Ovary (tissue), 7 donors: ENCODE measurements at regions not wholly inside any gene's neighbourhood (a gene's known extent, or its start where the extent isn't known, plus 50 kb on each side); places are given as distances from the start of the nearest gene placed in this dataset.

Experiments
- DNase-seq, 5 donors: peaks; one replicate each; pipeline ENCODE4 v3.0.0-alpha.2; 2019 to 2020
- H3K27ac ChIP-seq, 2 donors: fragments of 200-600 bp; one replicate each; pipeline versions ENCODE4 v1.5.1 to v1.8.0; 2019 to 2022
- H3K27me3 ChIP-seq: fragments of 200-600 bp; one replicate; pipeline ENCODE4 v1.8.0; 2022
- H3K36me3 ChIP-seq: fragments of 200-600 bp; sonication (generic); one replicate; pipeline ENCODE4 v1.5.1; 2019
- H3K4me1 ChIP-seq: one replicate; pipeline ENCODE4 v1.8.1; 2013; ENCODE audit warnings: mild to moderate bottlenecking, moderate library complexity; ENCODE audit not compliant: insufficient read depth
- H3K4me3 ChIP-seq: fragments of 200-600 bp; sonication (generic); one replicate; pipeline ENCODE4 v1.5.1; 2017
- H3K9me3 ChIP-seq, 2 donors: fragments of 200-600 bp in 1 of 2; sonication (generic) in 1 of 2; one replicate each; pipeline versions ENCODE4 v1.5.1 to v1.8.1; 2013 to 2019; ENCODE audit warnings: mild to moderate bottlenecking in 1 of 2, moderate library complexity in 1 of 2
- EP300 ChIP-seq: sonication (generic); formaldehyde crosslinking; IDR thresholded peaks from one replicate; pipeline ENCODE4 v1.6.1; 2017; ENCODE audit warnings: antibody characterized with exemption
- POLR2A ChIP-seq: fragments of 450-650 bp; IDR thresholded peaks from one replicate; pipeline ENCODE4 v1.6.1; 2017; ENCODE audit warnings: antibody characterized with exemption, mild to moderate bottlenecking, moderate library complexity
- WGBS, 3 donors: extraction: QIAGEN DNeasy Blood & Tissue Kit in 1 of 3; methylation state at CpG; one replicate each; pipeline versions ENCODE4 v1.1.5 to v1.1.7; 2013 to 2017; 5-methylcytosine and 5-hydroxymethylcytosine counted together
- intact Hi-C, 4 donors: fragments of 100-400 bp; cut with DNase I; formaldehyde crosslinking; loops; one replicate each; pipeline versions ENCODE4 v1.11.0 to v1.15.1; 2022 to 2023
- TF ChIP-seq, protein P1 (sequence below), 3 donors: fragments of 450-650 bp in 2 of 3; fragments of 200-600 bp in 1 of 3; IDR thresholded peaks; one replicate each; pipeline versions ENCODE4 v1.5.1 to v1.8.0; 2016 to 2022; ENCODE audit warnings: antibody characterized with exemption in 3 of 3, mild to moderate bottlenecking in 1 of 3
- donor health status: DM: no; HTN: no; CAD: no; lungs with moderate emphysema.
- donor health status: DM: no; HTN: no; CAD: no.
- donor health status: Bipolar disorder and iron deficiency.
- donor health status: DM: no; HTN: no; CAD: no.
- donor health status: DM: yes; HTN: yes; CAD: no.

DNA sequence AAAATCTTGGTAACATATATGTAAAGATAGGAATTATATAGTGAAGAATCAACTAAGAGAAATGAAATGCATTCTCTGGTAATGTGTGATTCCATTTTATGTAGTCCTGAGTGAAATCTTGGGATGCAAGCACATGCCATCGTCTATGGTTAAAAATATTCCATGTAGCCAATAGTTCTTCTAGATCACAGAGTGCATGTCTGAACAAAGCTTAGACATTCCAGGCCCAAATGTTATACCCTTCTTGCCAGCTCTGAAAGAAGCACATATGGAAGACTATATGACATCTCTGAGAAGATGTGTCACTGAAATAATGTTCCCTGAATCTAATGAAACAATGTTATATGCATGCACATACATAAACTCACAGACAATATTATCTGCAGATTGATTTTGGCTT is 92.3 kb upstream of the TFPI start:
- TF ChIP-seq, protein P1, sequence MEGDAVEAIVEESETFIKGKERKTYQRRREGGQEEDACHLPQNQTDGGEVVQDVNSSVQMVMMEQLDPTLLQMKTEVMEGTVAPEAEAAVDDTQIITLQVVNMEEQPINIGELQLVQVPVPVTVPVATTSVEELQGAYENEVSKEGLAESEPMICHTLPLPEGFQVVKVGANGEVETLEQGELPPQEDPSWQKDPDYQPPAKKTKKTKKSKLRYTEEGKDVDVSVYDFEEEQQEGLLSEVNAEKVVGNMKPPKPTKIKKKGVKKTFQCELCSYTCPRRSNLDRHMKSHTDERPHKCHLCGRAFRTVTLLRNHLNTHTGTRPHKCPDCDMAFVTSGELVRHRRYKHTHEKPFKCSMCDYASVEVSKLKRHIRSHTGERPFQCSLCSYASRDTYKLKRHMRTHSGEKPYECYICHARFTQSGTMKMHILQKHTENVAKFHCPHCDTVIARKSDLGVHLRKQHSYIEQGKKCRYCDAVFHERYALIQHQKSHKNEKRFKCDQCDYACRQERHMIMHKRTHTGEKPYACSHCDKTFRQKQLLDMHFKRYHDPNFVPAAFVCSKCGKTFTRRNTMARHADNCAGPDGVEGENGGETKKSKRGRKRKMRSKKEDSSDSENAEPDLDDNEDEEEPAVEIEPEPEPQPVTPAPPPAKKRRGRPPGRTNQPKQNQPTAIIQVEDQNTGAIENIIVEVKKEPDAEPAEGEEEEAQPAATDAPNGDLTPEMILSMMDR (IDR thresholded peaks at IDR 0.05): no peak
- TF ChIP-seq EP300 (no peak), POLR2A (no peak)
- 82 to 87% (median 83%) methylated on average over 1 of the region's 1 CpG for WGBS, 3 donors
- Histone ChIP-seq H3K27ac (no peak overlapping the region), H3K9me3 (no peaks in the 10 kb centered on the region), H3K4me3 (no peak overlapping the region), H3K36me3 (no peaks in the 10 kb centered on the region), H3K4me1 (no peaks in the 10 kb centered on the region), H3K27me3 (no peaks in the 10 kb centered on the region)
- DNase-seq: no peak
- intact Hi-C loops: no loop called here

DNA sequence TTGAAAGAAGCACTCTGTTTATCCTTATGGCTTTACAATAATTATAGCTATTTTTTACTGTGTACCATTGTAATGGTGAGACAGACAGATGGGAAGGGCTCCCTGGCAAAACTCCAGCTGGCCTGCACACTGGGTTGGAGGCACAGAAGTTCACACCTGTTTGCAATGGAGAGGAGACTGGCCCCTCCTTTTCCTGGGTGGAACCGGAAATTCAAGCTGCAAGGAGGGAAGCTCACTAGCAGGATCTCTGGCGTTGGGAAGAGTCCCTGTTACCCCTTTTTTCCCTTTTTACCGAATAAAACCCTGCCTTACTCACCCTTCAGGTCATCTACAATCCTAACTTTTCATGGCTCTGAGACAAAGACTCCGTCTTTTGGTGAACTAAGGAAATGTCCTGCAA is 100.3 kb upstream of the TFPI start:
- H3K36me3 ChIP-seq: no peaks in the 10 kb centered on the region
- H3K9me3 ChIP-seq: no peaks in the 10 kb centered on the region
- DNase-seq: no peak
- intact Hi-C loops: no loop called here
- no peak overlapping the region for H3K27ac ChIP-seq
- no peak for TF ChIP-seq POLR2A
- TF ChIP-seq, protein P1 (IDR thresholded peaks at IDR 0.05): no peak
- H3K4me3 ChIP-seq: no peak overlapping the region
- no peaks in the 10 kb centered on the region for H3K4me1 ChIP-seq
- WGBS, 3 donors: 80 to 82% (median 81%) methylated on average over 4 of the region's 4 CpGs
- H3K27me3 ChIP-seq: no peaks in the 10 kb centered on the region

DNA sequence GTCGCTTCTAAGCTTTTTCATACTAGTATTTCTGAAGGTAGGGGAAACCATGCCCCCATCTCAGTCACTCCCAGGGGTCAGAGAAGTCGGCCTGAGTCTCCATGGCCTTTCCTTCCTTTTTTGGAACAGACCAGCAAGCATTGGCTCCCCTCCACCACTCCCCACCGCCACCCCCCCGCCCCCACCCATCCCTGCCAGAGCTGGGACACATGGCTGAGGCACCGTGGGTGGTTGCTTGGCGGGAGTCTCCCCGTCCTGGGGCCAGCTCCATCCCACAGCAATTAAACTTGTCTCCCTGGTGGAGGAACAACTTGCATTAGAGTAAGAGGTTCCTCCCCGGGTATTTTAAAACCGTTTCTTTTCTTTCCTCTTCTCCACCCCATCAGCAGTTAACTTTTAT is 100.8 kb upstream of the TFPI start:
- Histone ChIP-seq H3K27me3 (no peaks in the 10 kb centered on the region), H3K4me1 (no peaks in the 10 kb centered on the region), H3K9me3 (no peaks in the 10 kb centered on the region), H3K36me3 (no peaks in the 10 kb centered on the region), H3K27ac (no peak overlapping the region), H3K4me3 (no peak overlapping the region)
- DNase-seq: no peak
- 84 to 91% (median 85%) methylated on average over 9 of the region's 9 CpGs for WGBS, 3 donors
- intact Hi-C loops: no loop called here
- no peak for TF ChIP-seq POLR2A
- no peak for TF ChIP-seq EP300
- TF ChIP-seq, protein P1 (IDR thresholded peaks at IDR 0.05): no peak

DNA sequence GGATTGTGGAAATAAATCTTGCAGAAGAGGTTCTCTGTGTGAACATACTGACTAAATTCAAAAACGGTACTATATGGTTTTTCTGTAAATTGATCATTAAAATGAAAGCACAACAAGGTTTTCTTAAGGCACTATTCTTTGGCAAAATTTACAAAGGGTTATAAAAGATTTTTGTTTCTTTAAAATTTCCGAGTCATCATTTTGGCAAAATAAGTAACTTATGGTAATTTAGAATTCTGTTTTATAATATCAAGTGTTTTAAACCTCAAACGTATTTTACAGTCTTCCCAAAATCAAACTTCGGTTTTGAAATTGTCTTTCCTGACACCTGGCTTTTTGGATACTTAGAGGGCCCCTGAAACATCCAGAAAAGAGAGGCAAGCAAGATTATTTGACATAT is 101.9 kb upstream of the TFPI start:
- TF ChIP-seq POLR2A: no peak
- TF ChIP-seq, protein P1 (IDR thresholded peaks at IDR 0.05): no peak
- no peak for TF ChIP-seq EP300
- WGBS, 3 donors: 56 to 71% (median 60%) methylated on average over 4 of the region's 4 CpGs
- intact Hi-C loops: no loop called here

More for the DNA sequence above, 101.9 kb upstream of the TFPI start:
- H3K4me1 ChIP-seq: no peaks in the 10 kb centered on the region
- H3K36me3 ChIP-seq: no peaks in the 10 kb centered on the region
- no peaks in the 10 kb centered on the region for H3K9me3 ChIP-seq
- DNase-seq: no peak
- H3K27me3 ChIP-seq: no peaks in the 10 kb centered on the region
- no peak overlapping the region for H3K4me3 ChIP-seq
- H3K27ac ChIP-seq: no peak overlapping the region
